ENCODE measurements at regions not wholly inside any gene's neighbourhood (a gene's known extent, or its start where the extent isn't known, plus 50 kb on each side); places are given as distances from the start of the nearest gene placed in this dataset.

DNA sequence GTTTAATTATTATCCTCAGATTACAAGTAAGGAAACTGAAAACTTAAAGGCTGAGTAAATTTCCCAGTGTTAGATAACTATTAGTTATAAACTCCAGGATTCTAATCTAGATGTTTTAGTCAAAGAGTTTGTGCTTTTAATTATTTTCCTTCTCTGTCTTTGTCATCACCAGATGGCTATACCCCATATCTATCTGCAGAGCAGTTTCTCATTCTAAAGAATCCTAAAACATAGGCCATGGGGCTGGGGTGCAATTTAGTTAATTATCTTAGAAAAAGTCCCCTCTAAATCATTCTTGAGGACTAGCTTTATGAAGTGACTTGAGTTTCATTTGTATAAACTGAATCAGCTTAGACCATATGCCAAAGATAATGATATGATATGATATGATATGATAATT lies 556.3 kb upstream of the ANO5 start:
- no peak overlapping the region for H3K4me3 ChIP-seq (ENCODE audit: low read depth, low read length)
- TF ChIP-seq, protein P1, sequence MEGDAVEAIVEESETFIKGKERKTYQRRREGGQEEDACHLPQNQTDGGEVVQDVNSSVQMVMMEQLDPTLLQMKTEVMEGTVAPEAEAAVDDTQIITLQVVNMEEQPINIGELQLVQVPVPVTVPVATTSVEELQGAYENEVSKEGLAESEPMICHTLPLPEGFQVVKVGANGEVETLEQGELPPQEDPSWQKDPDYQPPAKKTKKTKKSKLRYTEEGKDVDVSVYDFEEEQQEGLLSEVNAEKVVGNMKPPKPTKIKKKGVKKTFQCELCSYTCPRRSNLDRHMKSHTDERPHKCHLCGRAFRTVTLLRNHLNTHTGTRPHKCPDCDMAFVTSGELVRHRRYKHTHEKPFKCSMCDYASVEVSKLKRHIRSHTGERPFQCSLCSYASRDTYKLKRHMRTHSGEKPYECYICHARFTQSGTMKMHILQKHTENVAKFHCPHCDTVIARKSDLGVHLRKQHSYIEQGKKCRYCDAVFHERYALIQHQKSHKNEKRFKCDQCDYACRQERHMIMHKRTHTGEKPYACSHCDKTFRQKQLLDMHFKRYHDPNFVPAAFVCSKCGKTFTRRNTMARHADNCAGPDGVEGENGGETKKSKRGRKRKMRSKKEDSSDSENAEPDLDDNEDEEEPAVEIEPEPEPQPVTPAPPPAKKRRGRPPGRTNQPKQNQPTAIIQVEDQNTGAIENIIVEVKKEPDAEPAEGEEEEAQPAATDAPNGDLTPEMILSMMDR (IDR thresholded peaks at IDR 0.05; ENCODE audit: control insufficient read depth, extremely low read depth, insufficient read depth): no peak
- DNase-seq (ENCODE audit: low read depth): no peak

DNA sequence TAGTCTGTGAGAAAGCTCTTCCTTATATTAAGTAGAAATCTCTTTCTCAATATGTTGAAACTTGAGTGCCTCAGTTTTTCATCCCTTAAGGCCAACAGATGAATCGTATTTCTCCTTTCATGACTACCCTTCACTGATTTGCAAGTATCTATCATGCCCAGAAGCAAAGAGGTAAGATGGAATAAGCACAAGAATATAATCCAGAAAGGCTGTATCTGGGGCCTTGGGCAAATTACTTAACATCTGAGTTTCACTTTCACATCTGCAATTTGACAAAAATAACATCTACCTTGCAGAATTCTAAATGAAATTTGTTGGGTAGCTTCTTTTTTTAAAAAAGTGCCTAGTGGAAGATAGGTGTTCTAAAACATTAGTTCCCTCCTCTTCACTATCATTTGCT lies 552.4 kb upstream of the ANO5 start:
- DNase-seq (ENCODE audit: low read depth): no peak
- no peak overlapping the region for H3K4me3 ChIP-seq (ENCODE audit: low read depth, low read length)
- TF ChIP-seq, protein P1 (IDR thresholded peaks at IDR 0.05; ENCODE audit: control insufficient read depth, extremely low read depth, insufficient read depth): no peak

DNA sequence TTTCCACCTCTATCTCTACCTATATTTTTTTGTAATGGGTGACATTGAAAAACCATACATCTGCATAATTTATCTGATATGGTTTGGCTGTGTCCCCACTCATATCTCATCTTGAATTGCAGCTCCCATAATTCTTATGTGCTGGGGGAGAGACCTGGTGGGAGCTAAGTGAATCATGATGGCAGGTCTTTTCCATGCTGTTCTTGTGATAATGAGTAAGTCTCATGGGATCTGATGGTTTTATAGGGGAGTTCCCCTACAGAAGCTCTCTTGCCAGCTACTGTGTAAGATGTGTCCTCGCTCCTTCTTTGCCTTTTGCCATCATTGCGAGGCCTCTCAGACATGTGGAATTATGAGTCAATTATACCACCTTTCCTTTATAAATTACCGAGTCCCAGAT lies 551.0 kb upstream of the ANO5 start:
- no peak for DNase-seq (ENCODE audit: low read depth)
- H3K4me3 ChIP-seq (ENCODE audit: low read depth, low read length): no peak overlapping the region
- TF ChIP-seq, protein P1 (IDR thresholded peaks at IDR 0.05; ENCODE audit: control insufficient read depth, extremely low read depth, insufficient read depth): no peak

DNA sequence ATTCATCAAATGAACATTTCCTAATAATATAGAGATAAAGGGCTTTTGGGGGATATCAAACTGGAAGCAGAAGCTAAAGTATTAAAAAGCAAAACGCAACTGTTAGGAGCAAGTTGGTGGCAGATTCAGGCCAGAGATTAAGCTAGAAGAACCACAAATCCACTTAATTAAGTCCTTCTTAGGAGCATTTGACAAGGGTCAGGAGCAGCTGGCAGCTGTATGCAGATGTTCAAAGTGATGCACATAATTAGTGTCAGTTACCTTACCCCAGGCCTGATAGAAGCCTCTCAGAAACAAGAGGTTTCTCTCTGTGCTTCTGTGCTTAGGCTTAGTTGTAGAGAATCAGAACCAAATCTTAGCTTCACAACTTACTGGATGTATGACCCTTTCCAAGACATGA lies 546.5 kb upstream of the ANO5 start:
- no peak overlapping the region for H3K4me3 ChIP-seq (ENCODE audit: low read depth, low read length)
- DNase-seq (ENCODE audit: low read depth): no peak
- TF ChIP-seq, protein P1 (IDR thresholded peaks at IDR 0.05; ENCODE audit: control insufficient read depth, extremely low read depth, insufficient read depth): no peak

DNA sequence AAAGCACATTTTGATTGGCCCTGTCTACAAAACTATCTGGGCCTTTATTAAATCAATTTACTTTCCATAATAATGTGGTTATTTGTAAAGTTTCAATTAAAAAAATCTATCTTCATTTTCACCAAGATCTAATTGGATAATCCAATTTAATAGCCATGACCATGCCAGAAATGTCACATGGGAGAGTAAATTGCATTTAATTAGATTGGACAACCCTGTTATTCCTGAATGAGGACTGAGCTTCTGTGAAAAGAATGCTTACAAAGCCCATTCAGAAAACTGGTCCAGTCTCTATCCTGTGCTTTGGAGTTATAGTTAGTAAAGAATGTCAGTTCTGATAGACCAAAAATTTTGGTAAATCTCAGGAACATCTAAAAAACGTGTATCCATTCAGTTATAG lies 541.9 kb upstream of the ANO5 start:
- TF ChIP-seq, protein P1 (IDR thresholded peaks at IDR 0.05; ENCODE audit: control insufficient read depth, extremely low read depth, insufficient read depth): no peak
- no peak for DNase-seq (ENCODE audit: low read depth)
- H3K4me3 ChIP-seq (ENCODE audit: low read depth, low read length): no peak overlapping the region

DNA sequence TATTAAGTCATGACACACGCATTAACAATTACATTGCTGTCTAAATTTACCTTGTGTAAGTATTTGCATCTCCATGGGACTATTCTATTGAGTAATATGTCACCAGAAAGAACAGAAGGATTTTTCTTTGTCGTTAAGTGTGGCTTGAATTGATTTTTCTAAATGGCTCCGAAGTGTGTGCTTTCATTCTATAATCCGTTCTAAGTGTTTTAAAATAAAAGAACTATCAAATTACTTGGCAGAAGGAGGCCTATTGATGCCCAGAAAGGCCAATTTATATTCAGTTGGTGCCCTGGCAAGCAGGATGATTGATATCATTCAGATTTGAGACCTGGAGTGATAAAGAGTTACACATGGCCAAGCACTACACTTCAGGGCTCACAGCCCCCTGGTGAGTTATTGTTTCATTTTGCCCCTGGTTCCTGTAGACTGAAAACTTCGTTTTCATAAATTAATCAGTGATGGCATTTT lies 538.9 kb upstream of the ANO5 start:
- no peak for DNase-seq (ENCODE audit: low read depth)
- no peak overlapping the region for H3K4me3 ChIP-seq (ENCODE audit: low read depth, low read length)
- TF ChIP-seq, protein P1 (IDR thresholded peaks at IDR 0.05; ENCODE audit: control insufficient read depth, extremely low read depth, insufficient read depth): no peak

DNA sequence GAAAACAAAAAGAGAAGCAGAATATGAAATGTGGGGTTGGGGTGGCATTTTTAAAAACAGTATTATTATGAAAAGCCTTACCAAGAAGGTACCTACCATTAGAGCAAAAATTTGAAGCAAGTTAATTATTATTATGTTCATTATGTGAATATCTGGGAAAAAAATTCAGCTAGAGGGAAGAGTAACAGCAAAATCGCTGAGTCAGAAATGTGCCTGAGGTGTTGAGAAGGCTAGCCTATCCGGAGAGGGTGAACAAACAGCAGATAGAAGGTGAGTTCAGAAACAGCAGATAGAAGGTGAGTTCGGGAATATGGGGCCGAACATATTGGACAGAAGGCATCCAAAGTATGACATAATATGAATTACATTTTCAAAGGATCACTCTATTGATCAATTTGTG lies 536.8 kb upstream of the ANO5 start:
- no peak for DNase-seq (ENCODE audit: low read depth)
- no peak overlapping the region for H3K4me3 ChIP-seq (ENCODE audit: low read depth, low read length)
- TF ChIP-seq, protein P1 (IDR thresholded peaks at IDR 0.05; ENCODE audit: control insufficient read depth, extremely low read depth, insufficient read depth): no peak

All from LNCaP clone FGC (cell line).